HCT116 (cell line): ENCODE measurements at regions not wholly inside any gene's neighbourhood (a gene's known extent, or its start where the extent isn't known, plus 50 kb on each side); places are given as distances from the start of the nearest gene placed in this dataset.

Source experiments
- CEBPB ChIP-seq: IDR thresholded peaks from 2 replicates; pipeline ENCODE4 v1.6.1; 2012; ENCODE audit warnings: low read depth
- EZH2 ChIP-seq: fragments of 200-600 bp; sonication (generic); IDR thresholded peaks from 2 replicates; pipeline ENCODE4 v1.6.1; 2017; ENCODE audit warnings: antibody characterized with exemption, mixed run types
- EZH2phosphoT487 ChIP-seq: fragments of 200-600 bp; IDR thresholded peaks from 2 replicates; pipeline ENCODE4 v1.6.1; 2018; ENCODE audit warnings: antibody characterized with exemption, borderline replicate concordance
- JUND ChIP-seq: IDR thresholded peaks from 2 replicates; pipeline ENCODE4 v1.6.1; 2012
- POLR2A ChIP-seq: IDR thresholded peaks from 2 replicates; pipeline ENCODE4 v1.7.0; 2011; ENCODE audit warnings: borderline replicate concordance; ENCODE audit not compliant: insufficient read depth, insufficient read length; ENCODE audit errors: extremely low read depth
- POLR2AphosphoS5 ChIP-seq: IDR thresholded peaks from 2 replicates; pipeline ENCODE4 v1.6.1; 2011; ENCODE audit warnings: mild to moderate bottlenecking, low read depth, low read length, moderate library complexity
- RAD21 ChIP-seq: IDR thresholded peaks from 2 replicates; pipeline ENCODE4 v1.6.1; 2012; ENCODE audit warnings: low read depth, mild to moderate bottlenecking
- TF ChIP-seq, protein P1 (sequence below), 3 experiments: fragments of 200-600 bp in 1 of 3; sonication (generic) in 1 of 3; IDR thresholded peaks in 2 of 3; conservative IDR thresholded peaks in 1 of 3; 2 replicates each; pipeline ENCODE4 v1.5.1; 2012 to 2017; ENCODE audit warnings: low read depth in 2 of 3, low read length in 2 of 3, antibody characterized with exemption in 1 of 3, borderline replicate concordance in 1 of 3, control low read depth in 1 of 3, mild to moderate bottlenecking in 1 of 3, mixed read lengths in 1 of 3, mixed run types in 1 of 3, moderate library complexity in 1 of 3; ENCODE audit not compliant: insufficient read depth in 1 of 3
- TF ChIP-seq, protein P2 (sequence below): IDR thresholded peaks from 2 replicates; pipeline ENCODE4 v1.6.1; 2012; ENCODE audit warnings: low read depth

DNA sequence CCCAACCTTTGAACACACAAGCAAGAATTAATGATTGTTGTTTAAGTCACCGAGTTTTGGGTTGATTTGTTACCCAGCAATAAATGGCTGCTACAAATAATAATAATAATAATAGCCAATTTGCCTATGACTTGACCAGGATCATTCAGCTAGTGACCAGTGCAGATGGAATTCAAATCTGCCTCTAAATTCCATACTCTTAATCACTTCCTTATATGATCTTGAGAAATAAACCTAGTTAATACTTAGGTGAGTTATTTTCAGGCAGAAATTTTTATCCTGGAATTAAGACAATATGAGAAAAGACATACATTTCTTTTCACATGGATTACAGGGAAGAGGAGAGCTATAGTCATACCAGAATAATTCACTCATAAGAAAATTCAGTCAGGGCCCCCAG, 116.0 kb upstream of the GALNT15 start:
- TF ChIP-seq, protein P1, sequence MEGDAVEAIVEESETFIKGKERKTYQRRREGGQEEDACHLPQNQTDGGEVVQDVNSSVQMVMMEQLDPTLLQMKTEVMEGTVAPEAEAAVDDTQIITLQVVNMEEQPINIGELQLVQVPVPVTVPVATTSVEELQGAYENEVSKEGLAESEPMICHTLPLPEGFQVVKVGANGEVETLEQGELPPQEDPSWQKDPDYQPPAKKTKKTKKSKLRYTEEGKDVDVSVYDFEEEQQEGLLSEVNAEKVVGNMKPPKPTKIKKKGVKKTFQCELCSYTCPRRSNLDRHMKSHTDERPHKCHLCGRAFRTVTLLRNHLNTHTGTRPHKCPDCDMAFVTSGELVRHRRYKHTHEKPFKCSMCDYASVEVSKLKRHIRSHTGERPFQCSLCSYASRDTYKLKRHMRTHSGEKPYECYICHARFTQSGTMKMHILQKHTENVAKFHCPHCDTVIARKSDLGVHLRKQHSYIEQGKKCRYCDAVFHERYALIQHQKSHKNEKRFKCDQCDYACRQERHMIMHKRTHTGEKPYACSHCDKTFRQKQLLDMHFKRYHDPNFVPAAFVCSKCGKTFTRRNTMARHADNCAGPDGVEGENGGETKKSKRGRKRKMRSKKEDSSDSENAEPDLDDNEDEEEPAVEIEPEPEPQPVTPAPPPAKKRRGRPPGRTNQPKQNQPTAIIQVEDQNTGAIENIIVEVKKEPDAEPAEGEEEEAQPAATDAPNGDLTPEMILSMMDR (IDR thresholded peaks at IDR 0.05 in 2 of 3, conservative IDR thresholded peaks at IDR 0.05 in 1 of 3; ENCODE audit: borderline replicate concordance in 1 of 3, insufficient read depth in 1 of 3, low read depth in 2 of 3, low read length in 2 of 3), result no peak
- TF ChIP-seq EZH2phosphoT487 (no peak), EZH2 (no peak), JUND (no peak), CEBPB (no peak), POLR2A (no peak), POLR2AphosphoS5 (no peak), RAD21 (no peak)
- TF ChIP-seq, protein P2, sequence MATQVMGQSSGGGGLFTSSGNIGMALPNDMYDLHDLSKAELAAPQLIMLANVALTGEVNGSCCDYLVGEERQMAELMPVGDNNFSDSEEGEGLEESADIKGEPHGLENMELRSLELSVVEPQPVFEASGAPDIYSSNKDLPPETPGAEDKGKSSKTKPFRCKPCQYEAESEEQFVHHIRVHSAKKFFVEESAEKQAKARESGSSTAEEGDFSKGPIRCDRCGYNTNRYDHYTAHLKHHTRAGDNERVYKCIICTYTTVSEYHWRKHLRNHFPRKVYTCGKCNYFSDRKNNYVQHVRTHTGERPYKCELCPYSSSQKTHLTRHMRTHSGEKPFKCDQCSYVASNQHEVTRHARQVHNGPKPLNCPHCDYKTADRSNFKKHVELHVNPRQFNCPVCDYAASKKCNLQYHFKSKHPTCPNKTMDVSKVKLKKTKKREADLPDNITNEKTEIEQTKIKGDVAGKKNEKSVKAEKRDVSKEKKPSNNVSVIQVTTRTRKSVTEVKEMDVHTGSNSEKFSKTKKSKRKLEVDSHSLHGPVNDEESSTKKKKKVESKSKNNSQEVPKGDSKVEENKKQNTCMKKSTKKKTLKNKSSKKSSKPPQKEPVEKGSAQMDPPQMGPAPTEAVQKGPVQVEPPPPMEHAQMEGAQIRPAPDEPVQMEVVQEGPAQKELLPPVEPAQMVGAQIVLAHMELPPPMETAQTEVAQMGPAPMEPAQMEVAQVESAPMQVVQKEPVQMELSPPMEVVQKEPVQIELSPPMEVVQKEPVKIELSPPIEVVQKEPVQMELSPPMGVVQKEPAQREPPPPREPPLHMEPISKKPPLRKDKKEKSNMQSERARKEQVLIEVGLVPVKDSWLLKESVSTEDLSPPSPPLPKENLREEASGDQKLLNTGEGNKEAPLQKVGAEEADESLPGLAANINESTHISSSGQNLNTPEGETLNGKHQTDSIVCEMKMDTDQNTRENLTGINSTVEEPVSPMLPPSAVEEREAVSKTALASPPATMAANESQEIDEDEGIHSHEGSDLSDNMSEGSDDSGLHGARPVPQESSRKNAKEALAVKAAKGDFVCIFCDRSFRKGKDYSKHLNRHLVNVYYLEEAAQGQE, result no peak
